ENCODE measurements at regions not wholly inside any gene's neighbourhood (a gene's known extent, or its start where the extent isn't known, plus 50 kb on each side); places are given as distances from the start of the nearest gene placed in this dataset.

- DNase-seq (ENCODE audit: low read depth): peak; percentile 72
- no peak overlapping the region for H3K4me3 ChIP-seq (ENCODE audit: low read depth, low read length)
These were observed 210.1 kb upstream of the FAT4 start for GRCh38 chr4:125104616-125105015.

GRCh38 chr4:125101719-125102118, 213.0 kb upstream of the FAT4 start:
- H3K4me3 ChIP-seq (ENCODE audit: low read depth, low read length): no peak overlapping the region
- TF ChIP-seq, protein P1, sequence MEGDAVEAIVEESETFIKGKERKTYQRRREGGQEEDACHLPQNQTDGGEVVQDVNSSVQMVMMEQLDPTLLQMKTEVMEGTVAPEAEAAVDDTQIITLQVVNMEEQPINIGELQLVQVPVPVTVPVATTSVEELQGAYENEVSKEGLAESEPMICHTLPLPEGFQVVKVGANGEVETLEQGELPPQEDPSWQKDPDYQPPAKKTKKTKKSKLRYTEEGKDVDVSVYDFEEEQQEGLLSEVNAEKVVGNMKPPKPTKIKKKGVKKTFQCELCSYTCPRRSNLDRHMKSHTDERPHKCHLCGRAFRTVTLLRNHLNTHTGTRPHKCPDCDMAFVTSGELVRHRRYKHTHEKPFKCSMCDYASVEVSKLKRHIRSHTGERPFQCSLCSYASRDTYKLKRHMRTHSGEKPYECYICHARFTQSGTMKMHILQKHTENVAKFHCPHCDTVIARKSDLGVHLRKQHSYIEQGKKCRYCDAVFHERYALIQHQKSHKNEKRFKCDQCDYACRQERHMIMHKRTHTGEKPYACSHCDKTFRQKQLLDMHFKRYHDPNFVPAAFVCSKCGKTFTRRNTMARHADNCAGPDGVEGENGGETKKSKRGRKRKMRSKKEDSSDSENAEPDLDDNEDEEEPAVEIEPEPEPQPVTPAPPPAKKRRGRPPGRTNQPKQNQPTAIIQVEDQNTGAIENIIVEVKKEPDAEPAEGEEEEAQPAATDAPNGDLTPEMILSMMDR (conservative IDR thresholded peaks at IDR 0.05; ENCODE audit: low read depth, low read length): no peak
- DNase-seq (ENCODE audit: low read depth): peak; percentile 57

More at GRCh38 chr4:125104616-125105015, 210.1 kb upstream of the FAT4 start:
- TF ChIP-seq, protein P1 (conservative IDR thresholded peaks at IDR 0.05; ENCODE audit: low read depth, low read length): no peak

DNA sequence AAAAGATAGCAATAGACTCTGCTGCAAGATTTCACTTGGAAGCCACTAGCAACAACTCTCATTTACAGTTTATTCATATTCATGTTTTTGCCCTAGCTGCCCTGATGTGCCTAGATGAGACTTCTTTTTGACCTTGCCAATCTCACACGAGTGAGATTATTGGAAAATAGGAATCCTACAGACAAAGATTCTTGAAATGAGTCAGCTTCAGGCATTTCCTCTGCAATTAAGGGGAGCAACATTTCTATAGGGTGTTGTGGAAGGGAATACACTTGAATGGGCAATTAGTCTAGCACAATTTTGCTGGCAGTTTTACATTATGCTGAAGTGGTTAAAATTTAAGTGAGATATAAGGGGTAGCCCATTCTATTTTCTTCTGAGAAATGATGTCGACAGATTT, 217.0 kb upstream of the FAT4 start:
- no peak for DNase-seq (ENCODE audit: low read depth)
- TF ChIP-seq, protein P1 (conservative IDR thresholded peaks at IDR 0.05; ENCODE audit: low read depth, low read length): no peak
- H3K4me3 ChIP-seq (ENCODE audit: low read depth, low read length): no peak overlapping the region

- no peak for DNase-seq (ENCODE audit: low read depth)
- no peak overlapping the region for H3K4me3 ChIP-seq (ENCODE audit: low read depth, low read length)
- TF ChIP-seq, protein P1 (conservative IDR thresholded peaks at IDR 0.05; ENCODE audit: low read depth, low read length): no peak
These were observed 218.1 kb upstream of the FAT4 start for GRCh38 chr4:125096662-125097061.

GRCh38 chr4:125091541-125091940, 223.2 kb upstream of the FAT4 start:
- no peak for DNase-seq (ENCODE audit: low read depth)
- no peak overlapping the region for H3K4me3 ChIP-seq (ENCODE audit: low read depth, low read length)
- TF ChIP-seq, protein P1 (conservative IDR thresholded peaks at IDR 0.05; ENCODE audit: low read depth, low read length): no peak

- no peak overlapping the region for H3K4me3 ChIP-seq (ENCODE audit: low read depth, low read length)
- TF ChIP-seq, protein P1 (conservative IDR thresholded peaks at IDR 0.05; ENCODE audit: low read depth, low read length): no peak
- DNase-seq (ENCODE audit: low read depth): no peak
These were observed 223.7 kb upstream of the FAT4 start for GRCh38 chr4:125091101-125091500.

GRCh38 chr4:125084608-125085007, 230.1 kb upstream of the FAT4 start:
- TF ChIP-seq, protein P1 (conservative IDR thresholded peaks at IDR 0.05; ENCODE audit: low read depth, low read length): no peak
- no peak for DNase-seq (ENCODE audit: low read depth)
- H3K4me3 ChIP-seq (ENCODE audit: low read depth, low read length): no peak overlapping the region

All from choroid plexus epithelial cell (primary cell).